HG03457 (cell line): ENCODE measurements at regions not wholly inside any gene's neighbourhood (a gene's known extent, or its start where the extent isn't known, plus 50 kb on each side); places are given as distances from the start of the nearest gene placed in this dataset.
"Not testable (repeated sequence)": the region's sequence is repeated elsewhere in the genome, so short reads cannot be mapped to it uniquely, and the experiment has no call there.

Experiments used
- ATAC-seq: cut with Tn5 transposase; IDR thresholded peaks from one replicate; pipeline ENCODE4 v1.9.1; 2021; ENCODE audit warnings: moderate number of reproducible peaks; ENCODE audit not compliant: unreplicated experiment

- ATAC-seq, result no peak
Observed at GRCh38 chr3:115385774-115386730, 237.3 kb upstream of the GAP43 start.

DNA sequence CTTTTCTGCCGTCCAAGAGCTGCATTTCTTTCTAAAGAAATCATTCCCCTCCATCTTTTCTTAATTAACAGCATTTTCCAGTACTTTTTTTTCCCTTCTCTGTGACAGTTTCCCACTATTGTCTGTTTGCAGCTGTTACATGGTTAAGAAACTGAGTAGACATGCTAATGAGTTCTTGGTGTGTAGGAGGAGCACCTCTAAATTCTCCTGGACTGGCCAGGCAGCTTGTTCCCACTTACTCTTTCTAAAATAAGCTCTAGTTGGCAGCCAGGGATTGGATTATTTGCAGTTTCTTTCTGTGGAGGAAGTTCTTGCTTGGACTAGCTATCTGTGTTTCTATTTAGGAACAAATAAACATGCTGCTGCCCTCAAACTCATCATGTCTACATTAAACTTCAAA, 235.1 kb upstream of the GAP43 start:
- no peak for ATAC-seq

GRCh38 chr3:115388811-115389210, 234.5 kb upstream of the GAP43 start:
- no peak for ATAC-seq

GRCh38 chr3:115396801-115397200, 226.5 kb upstream of the GAP43 start:
- no peak for ATAC-seq

GRCh38 chr3:115397433-115397832, 225.9 kb upstream of the GAP43 start:
- no peak for ATAC-seq

DNA sequence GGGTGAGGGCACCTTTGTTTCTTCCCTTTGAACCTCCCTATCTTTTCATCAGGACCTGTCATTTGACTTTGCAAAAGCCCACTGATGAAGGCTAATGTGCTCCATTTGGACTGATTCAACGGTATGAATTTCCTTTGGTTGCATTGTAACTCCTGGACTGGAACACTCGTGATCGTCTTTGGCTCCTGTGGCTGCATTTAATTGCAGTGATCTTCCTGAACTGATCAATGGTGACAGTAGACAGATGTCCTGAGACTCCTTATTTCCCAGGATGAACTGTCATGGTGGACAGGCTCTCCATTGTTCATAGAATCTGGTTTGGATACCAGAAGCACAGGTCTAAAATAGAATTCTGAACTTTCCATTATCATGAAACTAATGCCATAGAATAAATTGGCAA, 224.8 kb upstream of the GAP43 start:
- ATAC-seq, result no peak

- ATAC-seq, result no peak
Observed at GRCh38 chr3:115399750-115400149, 223.6 kb upstream of the GAP43 start.

- ATAC-seq, result no peak
Observed at GRCh38 chr3:115401298-115401697, 222.0 kb upstream of the GAP43 start.

GRCh38 chr3:115401851-115402501, 221.3 kb upstream of the GAP43 start:
- no peak for ATAC-seq

DNA sequence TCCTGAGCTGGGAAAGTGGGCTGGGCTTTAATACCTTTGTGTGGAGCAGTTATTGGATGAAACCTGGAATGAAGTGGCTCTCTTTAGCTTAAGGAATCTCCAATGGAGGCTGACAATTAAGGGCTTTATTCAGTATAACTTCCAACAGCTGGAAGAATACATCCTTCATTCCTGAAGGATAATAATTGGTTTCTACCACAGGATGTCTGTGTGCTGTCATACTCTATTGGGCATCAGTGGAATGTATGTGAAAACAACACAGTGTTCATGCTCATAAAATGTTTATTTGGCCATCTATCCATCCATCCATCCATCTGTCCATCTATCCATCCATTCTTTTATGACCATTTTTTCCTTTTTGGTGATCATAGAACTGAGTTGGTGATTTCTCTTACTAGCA, 220.7 kb upstream of the GAP43 start:
- no peak for ATAC-seq

DNA sequence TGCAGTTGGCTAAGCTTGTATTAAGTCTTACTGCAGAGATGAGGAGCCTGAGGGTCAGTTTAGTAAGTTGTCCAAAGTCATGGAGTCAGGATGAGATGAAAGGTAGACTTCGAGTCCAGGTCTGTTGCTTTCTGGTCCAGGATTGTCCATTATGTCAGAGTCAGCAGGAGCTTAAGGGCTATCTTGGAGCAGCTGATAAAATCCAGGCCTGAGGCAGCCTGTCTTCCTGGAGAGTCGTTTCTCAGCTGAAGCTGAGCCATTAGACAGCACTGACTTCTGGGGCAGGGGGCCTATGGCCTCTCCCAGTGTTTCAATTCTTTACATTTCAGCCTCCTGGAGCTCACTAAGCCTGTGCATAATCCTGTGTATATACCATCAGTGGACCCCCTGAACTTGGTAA, 219.5 kb upstream of the GAP43 start:
- no peak for ATAC-seq

GRCh38 chr3:115409596-115409995, 213.7 kb upstream of the GAP43 start:
- no peak for ATAC-seq

DNA sequence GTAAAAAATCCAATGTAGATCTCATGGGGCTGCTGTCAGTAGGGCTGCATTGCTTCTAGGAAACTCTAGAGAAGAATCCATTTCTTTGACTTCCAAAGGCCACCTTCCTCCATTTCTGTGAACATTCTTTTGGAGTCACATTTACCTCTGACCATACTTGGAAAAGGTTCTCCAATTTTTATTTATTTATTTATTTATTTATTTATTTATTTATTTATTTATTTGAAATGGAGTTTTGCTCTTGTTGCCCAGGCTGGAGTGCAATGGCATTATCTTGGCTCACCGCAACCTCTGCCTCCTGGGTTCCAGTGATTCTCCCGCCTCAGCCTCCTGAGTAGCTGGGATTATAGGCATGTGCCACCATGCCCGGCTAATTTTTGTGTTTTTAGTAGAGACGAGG, 208.7 kb upstream of the GAP43 start:
- ATAC-seq, result not testable (repeated sequence)

DNA sequence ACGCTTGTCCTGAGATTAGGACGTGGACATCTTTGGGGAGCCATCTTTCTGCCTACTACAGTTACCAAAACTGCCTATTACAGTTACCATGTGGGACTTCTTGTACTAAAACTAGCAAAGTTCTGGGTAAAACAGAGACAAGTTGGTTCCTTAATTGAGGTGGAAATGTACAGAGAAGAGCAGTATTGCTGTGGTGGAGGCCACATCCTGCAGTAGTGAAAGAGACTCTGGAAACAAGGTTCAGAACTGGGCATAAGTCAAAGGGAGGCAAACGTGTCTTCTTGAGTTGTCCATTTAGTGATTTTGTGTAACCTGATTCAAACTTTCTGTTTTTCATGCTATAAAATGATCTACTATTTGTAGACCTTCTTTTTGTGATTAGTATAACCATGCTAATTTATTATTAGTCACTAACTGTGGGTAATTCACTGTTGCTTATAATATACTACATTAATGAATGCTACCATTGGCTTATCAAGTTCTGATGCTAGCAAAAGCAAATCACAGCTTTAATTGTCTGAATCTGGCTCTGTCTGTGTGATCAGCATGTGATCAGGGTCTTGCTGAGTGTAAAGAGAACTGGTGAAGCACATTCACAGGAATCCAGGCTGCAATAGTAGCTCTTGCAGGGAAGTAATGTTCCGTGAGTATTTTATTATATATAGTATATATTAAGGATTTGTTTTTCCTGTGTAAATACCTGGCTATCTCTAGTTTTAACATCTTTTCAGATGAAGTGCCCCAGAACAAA, 207.9 kb upstream of the GAP43 start:
- ATAC-seq, result no peak

- no peak for ATAC-seq
Observed at GRCh38 chr3:115418583-115418982, 204.7 kb upstream of the GAP43 start.

- ATAC-seq, result no peak
Observed at GRCh38 chr3:115420086-115420485, 203.2 kb upstream of the GAP43 start.

DNA sequence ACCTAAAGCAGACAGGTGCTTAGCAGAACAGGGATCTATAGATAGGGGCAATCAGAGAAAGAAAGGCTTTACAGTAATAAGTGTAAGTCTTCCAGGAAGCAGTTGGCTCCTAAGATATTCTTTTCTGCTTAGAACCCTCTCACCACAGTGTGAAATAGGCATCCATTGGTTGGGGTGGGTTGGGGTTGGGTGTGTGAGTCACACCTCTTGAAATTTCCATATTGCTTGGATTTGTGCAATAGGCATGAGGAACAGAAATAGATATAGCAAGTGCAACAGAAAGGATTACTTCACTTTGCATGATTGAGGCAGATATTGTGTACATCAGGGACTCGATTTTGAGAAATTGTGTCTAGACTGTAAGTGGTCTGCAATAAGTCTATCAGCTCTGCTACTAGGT, 200.1 kb upstream of the GAP43 start:
- ATAC-seq, result no peak

GRCh38 chr3:115428841-115429240, 194.5 kb upstream of the GAP43 start:
- ATAC-seq, result no peak

DNA sequence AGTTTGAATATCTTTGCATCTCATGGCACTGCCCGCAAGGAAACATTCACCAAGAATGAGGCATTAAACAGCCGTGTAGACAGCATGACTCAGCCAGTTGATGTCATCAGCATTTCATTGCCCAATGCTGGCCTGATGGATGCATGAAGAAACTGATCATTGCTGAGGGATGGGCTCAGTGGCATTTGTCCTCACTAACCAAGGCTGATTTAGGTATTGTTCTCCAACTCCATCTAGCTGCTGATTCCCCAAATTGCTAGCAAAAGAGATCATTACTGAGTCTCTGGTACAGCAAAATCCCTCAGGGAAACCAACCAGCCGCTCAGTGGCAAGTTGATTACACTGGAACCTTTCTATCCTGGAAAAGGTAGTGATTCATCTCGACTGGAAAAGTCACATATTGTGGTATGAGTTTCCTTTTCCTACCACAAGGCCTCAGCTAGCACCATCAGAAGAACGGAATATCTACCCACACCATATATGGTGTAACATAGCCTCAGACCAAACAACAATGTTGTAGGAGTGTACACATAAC, 186.5 kb upstream of the GAP43 start:
- ATAC-seq, result no peak

- no peak for ATAC-seq
Observed at GRCh38 chr3:115438799-115439198, 184.5 kb upstream of the GAP43 start.

DNA sequence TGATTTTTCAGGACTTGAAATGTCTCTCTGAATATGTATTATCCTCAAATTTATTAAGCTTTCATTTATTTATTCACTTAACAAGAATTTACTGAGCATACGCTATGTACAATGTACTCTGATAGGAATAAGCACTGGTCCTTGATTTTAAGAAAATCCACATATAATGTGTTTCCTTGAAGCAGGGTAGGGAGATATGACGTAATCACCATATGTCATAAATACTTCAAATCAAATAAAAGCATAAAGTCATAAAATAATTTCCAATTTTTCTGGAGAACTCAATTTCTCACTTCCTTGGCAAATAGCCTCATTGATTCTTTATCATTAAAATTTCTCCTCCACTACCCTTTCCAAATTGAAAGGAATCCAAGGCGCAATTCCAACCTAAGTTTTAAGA, 177.8 kb upstream of the GAP43 start:
- ATAC-seq, result no peak
